Vagina (tissue), 2 donors: ENCODE measurements at regions not wholly inside any gene's neighbourhood (a gene's known extent, or its start where the extent isn't known, plus 50 kb on each side); places are given as distances from the start of the nearest gene placed in this dataset.
"Not testable (repeated sequence)": the region's sequence is repeated elsewhere in the genome, so short reads cannot be mapped to it uniquely, and the experiment has no call there.

Experiments
- DNase-seq, 2 donors: peaks; one replicate each; pipeline ENCODE4 v3.0.0-alpha.2; 2017; ENCODE audit errors: extremely low spot score in 2 of 2
- H3K27ac ChIP-seq: fragments of 200-600 bp; sonication (generic); one replicate; pipeline ENCODE4 v1.5.1; 2019
- H3K27me3 ChIP-seq: fragments of 200-600 bp; sonication (generic); one replicate; pipeline ENCODE4 v1.5.1; 2019
- H3K36me3 ChIP-seq, 2 donors: fragments of 200-600 bp; sonication (generic); one replicate each; pipeline ENCODE4 v1.5.1; 2017 to 2019
- H3K4me1 ChIP-seq: fragments of 200-600 bp; sonication (generic); one replicate; pipeline ENCODE4 v1.5.1; 2019
- H3K4me3 ChIP-seq, 2 donors: fragments of 200-600 bp; sonication (generic); 1 replicate in 1 of 2; 2 replicates in 1 of 2; pipeline ENCODE4 v1.5.1; 2016 to 2019
- H3K9me3 ChIP-seq: fragments of 200-600 bp; sonication (generic); one replicate; pipeline ENCODE4 v1.5.1; 2019
- POLR2A ChIP-seq, 2 donors: fragments of 450-650 bp; IDR thresholded peaks; one replicate each; pipeline ENCODE4 v1.6.1; 2017; ENCODE audit warnings: antibody characterized with exemption in 2 of 2, mild to moderate bottlenecking in 2 of 2, moderate library complexity in 2 of 2
- POLR2AphosphoS5 ChIP-seq, 2 donors: sonication (generic); formaldehyde crosslinking; IDR thresholded peaks; one replicate each; pipeline ENCODE4 v1.9.0; 2017; ENCODE audit warnings: antibody characterized with exemption in 2 of 2, mild to moderate bottlenecking in 2 of 2, low read depth in 1 of 2; ENCODE audit not compliant: insufficient read depth in 1 of 2
- intact Hi-C: fragments of 100-400 bp; cut with DNase I; formaldehyde crosslinking; loops from one replicate; pipeline ENCODE4 v1.15.1; 2023
- TF ChIP-seq, protein P1 (sequence below), 3 experiments: fragments of 450-650 bp in 2 of 3; fragments of 200-600 bp in 1 of 3; sonication (generic) in 1 of 3; IDR thresholded peaks; one replicate each; pipeline ENCODE4 v1.5.1; 2017 to 2019; ENCODE audit warnings: antibody characterized with exemption in 3 of 3, mild to moderate bottlenecking in 2 of 3, moderate library complexity in 2 of 3

- H3K27ac ChIP-seq, result no peak overlapping the region
- intact Hi-C loops, result no loop called here
- no peak overlapping the region for H3K4me3 ChIP-seq
- H3K36me3 ChIP-seq, result no peaks in the 10 kb centered on the region
- no peaks in the 10 kb centered on the region for H3K27me3 ChIP-seq
- DNase-seq, result no peak
- TF ChIP-seq POLR2A (IDR thresholded peaks at IDR 0.05) (no peak), POLR2AphosphoS5 (IDR thresholded peaks at IDR 0.05; ENCODE audit: insufficient read depth in 1 of 2, low read depth in 1 of 2) (no peak)
- TF ChIP-seq, protein P1, sequence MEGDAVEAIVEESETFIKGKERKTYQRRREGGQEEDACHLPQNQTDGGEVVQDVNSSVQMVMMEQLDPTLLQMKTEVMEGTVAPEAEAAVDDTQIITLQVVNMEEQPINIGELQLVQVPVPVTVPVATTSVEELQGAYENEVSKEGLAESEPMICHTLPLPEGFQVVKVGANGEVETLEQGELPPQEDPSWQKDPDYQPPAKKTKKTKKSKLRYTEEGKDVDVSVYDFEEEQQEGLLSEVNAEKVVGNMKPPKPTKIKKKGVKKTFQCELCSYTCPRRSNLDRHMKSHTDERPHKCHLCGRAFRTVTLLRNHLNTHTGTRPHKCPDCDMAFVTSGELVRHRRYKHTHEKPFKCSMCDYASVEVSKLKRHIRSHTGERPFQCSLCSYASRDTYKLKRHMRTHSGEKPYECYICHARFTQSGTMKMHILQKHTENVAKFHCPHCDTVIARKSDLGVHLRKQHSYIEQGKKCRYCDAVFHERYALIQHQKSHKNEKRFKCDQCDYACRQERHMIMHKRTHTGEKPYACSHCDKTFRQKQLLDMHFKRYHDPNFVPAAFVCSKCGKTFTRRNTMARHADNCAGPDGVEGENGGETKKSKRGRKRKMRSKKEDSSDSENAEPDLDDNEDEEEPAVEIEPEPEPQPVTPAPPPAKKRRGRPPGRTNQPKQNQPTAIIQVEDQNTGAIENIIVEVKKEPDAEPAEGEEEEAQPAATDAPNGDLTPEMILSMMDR (IDR thresholded peaks at IDR 0.05), result no peak
- H3K4me1 ChIP-seq, result no peaks in the 10 kb centered on the region
- no peaks in the 10 kb centered on the region for H3K9me3 ChIP-seq
These were observed 420.5 kb downstream of the NSUN3 start for GRCh38 chr3:94483403-94483802.

DNA sequence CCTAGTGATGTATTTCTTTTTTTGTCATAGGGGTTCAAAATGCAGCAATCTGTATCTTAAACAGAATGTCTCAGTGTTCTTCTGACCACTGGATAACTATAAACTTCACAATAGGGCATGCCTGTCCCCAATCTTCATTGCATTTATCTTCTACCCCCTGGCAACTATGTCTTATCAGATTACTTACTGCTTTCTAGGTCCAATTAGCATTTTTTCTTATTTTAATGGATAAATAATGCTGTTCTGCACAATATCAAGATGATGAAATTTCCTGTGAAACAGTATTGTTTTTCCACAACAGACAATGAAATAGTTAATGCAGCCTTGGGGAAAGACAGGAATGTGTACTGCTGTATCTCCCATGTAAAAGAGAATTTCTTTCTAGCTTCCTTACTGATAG is 432.1 kb downstream of the NSUN3 start:
- Histone ChIP-seq H3K4me1 (no peaks in the 10 kb centered on the region), H3K36me3 (no peaks in the 10 kb centered on the region), H3K4me3 (no peak overlapping the region), H3K9me3 (no peaks in the 10 kb centered on the region), H3K27me3 (no peaks in the 10 kb centered on the region), H3K27ac (no peak overlapping the region)
- intact Hi-C loops, result no loop called here
- DNase-seq, result no peak
- TF ChIP-seq POLR2A (IDR thresholded peaks at IDR 0.05), result no peak
- no peak for TF ChIP-seq POLR2AphosphoS5 (IDR thresholded peaks at IDR 0.05; ENCODE audit: insufficient read depth in 1 of 2, low read depth in 1 of 2)
- TF ChIP-seq, protein P1 (IDR thresholded peaks at IDR 0.05), result no peak

GRCh38 chr3:94500146-94500545 is 437.3 kb downstream of the NSUN3 start:
- no peak overlapping the region for H3K27ac ChIP-seq
- no peak for DNase-seq
- no peaks in the 10 kb centered on the region for H3K27me3 ChIP-seq
- no peaks in the 10 kb centered on the region for H3K36me3 ChIP-seq
- TF ChIP-seq, protein P1 (IDR thresholded peaks at IDR 0.05), result no peak
- TF ChIP-seq POLR2A (IDR thresholded peaks at IDR 0.05), result no peak
- TF ChIP-seq POLR2AphosphoS5 (IDR thresholded peaks at IDR 0.05; ENCODE audit: insufficient read depth in 1 of 2, low read depth in 1 of 2), result no peak
- no peak overlapping the region for H3K4me3 ChIP-seq
- no peaks in the 10 kb centered on the region for H3K9me3 ChIP-seq
- intact Hi-C loops, result no loop called here
- H3K4me1 ChIP-seq, result no peaks in the 10 kb centered on the region

DNA sequence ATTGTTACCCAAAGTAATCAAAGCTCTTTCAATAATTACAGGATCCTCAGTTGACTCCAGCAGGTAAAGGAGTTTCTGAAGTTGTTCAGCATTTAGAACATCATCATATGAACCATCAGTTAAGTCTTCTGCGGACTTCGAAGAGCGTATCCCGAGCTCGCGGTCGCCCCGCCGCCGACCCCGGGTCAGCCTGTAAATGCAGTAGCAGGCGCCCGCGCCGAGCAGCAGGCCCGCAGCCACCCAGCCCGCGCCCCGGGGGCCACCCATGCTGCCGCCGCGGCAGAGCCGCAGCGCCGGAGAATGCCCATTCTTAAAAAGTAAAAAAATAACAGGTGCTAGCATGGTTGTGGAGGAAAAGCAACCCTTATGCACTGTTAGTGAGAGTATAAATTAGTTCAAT is 444.5 kb downstream of the NSUN3 start:
- H3K9me3 ChIP-seq, H3K36me3 ChIP-seq, DNase-seq, H3K4me3 ChIP-seq, H3K4me1 ChIP-seq, intact Hi-C loops, H3K27me3 ChIP-seq, H3K27ac ChIP-seq: not testable (repeated sequence)

DNA sequence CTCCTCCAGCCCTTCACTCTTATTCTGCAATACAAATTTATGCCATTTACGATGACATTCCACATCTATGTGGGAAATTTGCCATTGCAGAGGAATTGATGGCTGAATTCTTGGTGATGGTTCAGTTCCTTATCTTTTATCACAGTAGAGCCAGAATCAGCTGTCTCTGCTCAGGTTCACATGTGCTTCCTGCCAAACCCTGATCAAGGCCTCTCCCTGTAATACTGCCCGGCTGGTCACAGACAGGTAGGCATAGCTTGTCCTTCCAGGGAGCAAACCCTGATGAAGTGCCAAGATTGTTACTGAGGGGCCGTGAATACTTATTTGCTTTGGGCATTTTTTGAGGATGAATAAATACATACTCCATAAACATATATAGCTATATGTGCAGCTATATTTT is 450.0 kb downstream of the NSUN3 start:
- TF ChIP-seq POLR2AphosphoS5 (IDR thresholded peaks at IDR 0.05; ENCODE audit: insufficient read depth in 1 of 2, low read depth in 1 of 2) (no peak), POLR2A (IDR thresholded peaks at IDR 0.05) (no peak)
- TF ChIP-seq, protein P1 (IDR thresholded peaks at IDR 0.05), result no peak
- no peak overlapping the region for H3K27ac ChIP-seq

DNA sequence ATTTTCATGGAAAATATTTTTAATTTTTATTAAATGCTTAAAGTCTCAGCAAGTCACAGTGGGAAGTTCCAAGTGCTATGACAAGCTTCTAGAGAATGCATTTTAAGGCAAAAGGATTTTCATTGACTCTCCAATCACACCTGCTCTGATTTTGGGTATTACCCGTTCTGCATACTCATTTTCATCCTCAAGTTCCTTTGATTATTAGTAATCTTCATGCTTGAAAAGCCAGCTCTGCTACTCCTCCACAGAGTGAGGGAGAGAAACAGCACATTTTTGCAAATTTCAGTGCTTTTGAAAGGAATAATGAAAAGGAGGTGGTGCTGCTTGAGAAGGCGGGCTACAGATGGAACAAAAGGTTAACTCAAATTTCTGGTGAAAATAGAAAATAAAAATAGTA is 450.7 kb downstream of the NSUN3 start:
- TF ChIP-seq, protein P1 (IDR thresholded peaks at IDR 0.05), result no peak
- no peak for TF ChIP-seq POLR2A (IDR thresholded peaks at IDR 0.05)
- TF ChIP-seq POLR2AphosphoS5 (IDR thresholded peaks at IDR 0.05; ENCODE audit: insufficient read depth in 1 of 2, low read depth in 1 of 2), result no peak
- intact Hi-C loops, result no loop called here
- H3K4me3 ChIP-seq, result no peak overlapping the region
- DNase-seq, result no peak
- H3K27ac ChIP-seq, result no peak overlapping the region
- no peaks in the 10 kb centered on the region for H3K27me3 ChIP-seq
- no peaks in the 10 kb centered on the region for H3K4me1 ChIP-seq
- no peaks in the 10 kb centered on the region for H3K36me3 ChIP-seq
- no peaks in the 10 kb centered on the region for H3K9me3 ChIP-seq

More for the DNA sequence above, 450.0 kb downstream of the NSUN3 start:
- no peaks in the 10 kb centered on the region for H3K27me3 ChIP-seq
- no peaks in the 10 kb centered on the region for H3K4me1 ChIP-seq
- intact Hi-C loops, result no loop called here
- DNase-seq, result no peak
- no peaks in the 10 kb centered on the region for H3K9me3 ChIP-seq
- no peak overlapping the region for H3K4me3 ChIP-seq
- no peaks in the 10 kb centered on the region for H3K36me3 ChIP-seq
